ENCODE measurements at regions not wholly inside any gene's neighbourhood (a gene's known extent, or its start where the extent isn't known, plus 50 kb on each side); places are given as distances from the start of the nearest gene placed in this dataset.

- no peak for TF ChIP-seq ZNF512B (CRISPR knock-in tag; IDR thresholded peaks at IDR 0.05; ENCODE audit: borderline replicate concordance)
These were observed 50.9 kb upstream of the OTOF start (continued) for GRCh38 chr2:26528836-26529235.

- intact Hi-C loops (cut with micrococcal nuclease; ENCODE audit: unreplicated experiment) = no loop called here
- in situ Hi-C loops (cut with HindIII; ENCODE audit: extremely low pct_ligation_motif_present, low pct_unique_long_range_greater_than_20kb) = no loop called here
- 26% methylated on average over 10 of the region's 11 CpGs for WGBS (ENCODE audit: low lambda C conversion rate)
- Histone ChIP-seq H3K36me3 (replicated peaks in 1 of 2; ENCODE audit: control insufficient read depth in 1 of 2, insufficient read depth in 2 of 2, low read length in 2 of 2) (no peaks in the 10 kb centered on the region), H3K79me2 (ENCODE audit: insufficient read depth, low read length) (no peaks in the 10 kb centered on the region), H3K4me1 (ENCODE audit: insufficient read depth, low read length) (no peaks in the 10 kb centered on the region), H4K20me1 (ENCODE audit: insufficient read depth, low read length) (no peaks in the 10 kb centered on the region), H3K4me3 (replicated peaks in 1 of 3; ENCODE audit: insufficient read depth in 1 of 3, low read depth in 2 of 3, low read length in 3 of 3) (no peak overlapping the region), H3K27me3 (ENCODE audit: control insufficient read depth in 1 of 2, insufficient read depth in 2 of 2, low read length in 2 of 2) (peaks cover 17 to 63% of the 10 kb centered on the region in 2 experiments; a peak in 4 of 5 replicates), H2AFZ (ENCODE audit: low read length) (no peak overlapping the region), H3K27ac (ENCODE audit: extremely low read length, insufficient read depth, low read length) (no peak overlapping the region), H3K4me2 (ENCODE audit: low read depth, low read length) (no peak overlapping the region), H3K9ac (ENCODE audit: insufficient read depth, low read depth, low read length) (no peak overlapping the region), H3K9me3 (ENCODE audit: low read length) (no peaks in the 10 kb centered on the region)
- no peak for FAIRE-seq
- CTCF ChIA-PET (ENCODE audit: low intra/inter-chr PET ratio, low total read pairs) = no interaction called here
- ATAC-seq = no peak
- TF ChIP-seq ZNF274 (CRISPR knock-in tag; IDR thresholded peaks at IDR 0.05) (no peak), ARNT (IDR thresholded peaks at IDR 0.05) (no peak), POGK (CRISPR knock-in tag; conservative IDR thresholded peaks at IDR 0.05) (no peak), CREM (IDR thresholded peaks at IDR 0.05) (no peak), CREM (CRISPR knock-in tag; IDR thresholded peaks at IDR 0.05) (no peak), ZNF569 (CRISPR knock-in tag; IDR thresholded peaks at IDR 0.05; ENCODE audit: borderline replicate concordance) (no peak), ZNF75D (CRISPR knock-in tag; IDR thresholded peaks at IDR 0.05; ENCODE audit: borderline replicate concordance) (no peak), KAT8 (CRISPR knock-in tag; IDR thresholded peaks at IDR 0.05) (no peak), ZNF552 (CRISPR knock-in tag; IDR thresholded peaks at IDR 0.05; ENCODE audit: borderline replicate concordance) (no peak), NFRKB (IDR thresholded peaks at IDR 0.05) (no peak), BCL6 (CRISPR knock-in tag; IDR thresholded peaks at IDR 0.05) (no peak), ZNF776 (CRISPR knock-in tag; IDR thresholded peaks at IDR 0.05) (no peak), ZNF317 (CRISPR knock-in tag; IDR thresholded peaks at IDR 0.05) (no peak), ZFP62 (CRISPR knock-in tag; IDR thresholded peaks at IDR 0.05) (no peak), CEBPG (CRISPR knock-in tag; IDR thresholded peaks at IDR 0.05) (no peak), BCL3 (CRISPR knock-in tag; IDR thresholded peaks at IDR 0.05) (no peak), ZNF446 (CRISPR knock-in tag; IDR thresholded peaks at IDR 0.05) (no peak), KDM2A (CRISPR knock-in tag; IDR thresholded peaks at IDR 0.05; ENCODE audit: borderline replicate concordance, low read depth) (no peak), ZNF772 (CRISPR knock-in tag; IDR thresholded peaks at IDR 0.05) (no peak)
- DNase-seq (ENCODE audit: low spot score) = no peak
- no TSS peak for BruUV-seq (replicated peaks)
- POLR2A ChIA-PET = no interaction called here
These were observed 50.0 kb upstream of the OTOF start for GRCh38 chr2:26527726-26528585.
